Activated CD4-positive, alpha-beta T cell treated with anti-CD3 and anti-CD28 coated beads for 36 hours (primary cell): ENCODE measurements at regions not wholly inside any gene's neighbourhood (a gene's known extent, or its start where the extent isn't known, plus 50 kb on each side); places are given as distances from the start of the nearest gene placed in this dataset.

ENCODE experiments used
- ATAC-seq: fragments of 200-7000 bp; cut with Tn5 transposase; one replicate; pipeline ENCODE4 v1.10.0; 2021; ENCODE audit warnings: mild to moderate bottlenecking, moderate library complexity
- CTCF ChIA-PET: fragments of 350-600 bp; sonication (Branson Sonifier 250); formaldehyde crosslinking; loops from one replicate; lab custom pipeline; 2021; ENCODE audit warnings: antibody characterized with exemption; lab: Charles Lee
- POLR2A ChIA-PET: fragments of 350-600 bp; sonication (Branson Sonifier 250); formaldehyde crosslinking; loops from one replicate; lab custom pipeline; 2021; ENCODE audit warnings: antibody characterized with exemption, inconsistent platforms; lab: Charles Lee
- DNase-seq: peaks from one replicate; pipeline ENCODE4 v3.0.0-alpha.2; 2020
- H3K27ac Mint-ChIP-seq: one replicate; pipeline ENCODE4 v1.8.0; 2021; ENCODE audit warnings: mixed read lengths
- H3K27me3 Mint-ChIP-seq: one replicate; pipeline ENCODE4 v1.8.0; 2021; ENCODE audit warnings: mixed read lengths
- H3K36me3 Mint-ChIP-seq: one replicate; pipeline ENCODE4 v1.8.0; 2021; ENCODE audit warnings: low read depth, mixed read lengths
- H3K4me1 Mint-ChIP-seq: one replicate; pipeline ENCODE4 v1.8.0; 2021; ENCODE audit warnings: mixed read lengths
- H3K4me3 Mint-ChIP-seq: one replicate; pipeline ENCODE4 v1.8.0; 2021; ENCODE audit warnings: mild to moderate bottlenecking, moderate library complexity, mixed read lengths
- H3K9me3 Mint-ChIP-seq: one replicate; pipeline ENCODE4 v1.8.0; 2021; ENCODE audit warnings: low read depth, mixed read lengths
- intact Hi-C, 2 experiments: fragments of 100-400 bp; cut with DNase I in 1 of 2; cut with micrococcal nuclease in 1 of 2; formaldehyde crosslinking; loops; one replicate each; pipeline versions ENCODE4 v1.14.2 to v1.15.1; 2022 to 2024; cut with DNase I, micrococcal nuclease

DNA sequence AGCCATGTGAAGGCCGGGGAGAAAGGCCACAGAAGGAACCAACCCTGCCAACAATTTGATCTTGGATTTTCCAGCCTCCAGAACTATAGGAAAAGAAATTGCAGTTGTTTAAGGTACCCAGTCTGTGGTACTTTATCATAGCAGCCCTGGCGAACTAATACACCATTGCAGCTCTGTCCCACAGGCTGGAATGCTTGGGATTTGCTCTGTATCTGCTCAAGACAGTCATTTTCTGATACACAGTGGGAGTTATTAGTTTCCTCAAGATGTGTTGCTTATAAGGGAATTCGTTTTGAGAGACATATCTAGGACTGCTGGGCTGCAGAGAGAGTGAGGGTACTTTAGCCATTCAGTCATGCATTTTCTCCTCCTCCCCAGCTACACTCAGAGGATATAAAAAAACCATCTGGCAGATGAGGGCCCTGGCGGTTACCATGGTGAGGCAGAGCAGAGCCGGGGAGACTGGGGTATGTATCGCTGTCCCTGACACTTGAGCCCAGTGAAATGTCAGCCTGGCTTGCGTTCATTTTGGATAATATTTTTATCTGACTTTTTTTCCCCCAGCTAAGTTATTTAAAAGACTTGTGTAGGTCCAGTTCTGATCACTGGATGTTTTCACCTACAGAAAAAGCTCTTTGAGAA is 104.6 kb downstream of the DIRAS3 start:
- H3K9me3 Mint-ChIP-seq: no peaks in the 10 kb centered on the region
- no peaks in the 10 kb centered on the region for H3K27me3 Mint-ChIP-seq
- POLR2A ChIA-PET: no interaction called here
- CTCF ChIA-PET: interaction anchor here (0.7 kb wide), 1 partner anchor 11 kb away, joined by 3 read pairs; no protein-coding TSS in a partner anchor
- intact Hi-C loops: no loop called here
- ATAC-seq (no peak), DNase-seq (no peak)
- H3K4me3 Mint-ChIP-seq: no peak overlapping the region
- no peak overlapping the region for H3K27ac Mint-ChIP-seq
- no peaks in the 10 kb centered on the region for H3K4me1 Mint-ChIP-seq
- no peaks in the 10 kb centered on the region for H3K36me3 Mint-ChIP-seq

DNA sequence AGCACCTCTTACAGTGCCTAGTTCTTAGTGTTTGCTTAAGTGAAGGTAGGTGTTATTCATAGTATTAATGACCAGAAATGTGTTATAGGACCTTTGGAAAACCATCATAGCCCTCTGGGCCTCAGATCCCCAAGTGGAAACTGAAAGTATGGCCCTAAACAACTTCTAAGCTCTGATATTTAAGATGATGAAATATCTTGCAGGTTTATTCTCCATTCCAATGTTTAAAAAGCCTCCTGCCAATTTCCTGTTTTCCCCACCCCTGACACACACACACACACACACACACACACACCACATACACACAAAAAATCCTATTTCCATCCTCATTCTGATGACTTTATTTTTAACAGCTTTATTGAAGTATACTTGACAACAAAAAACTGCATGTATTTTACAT is 108.2 kb downstream of the DIRAS3 start:
- no peaks in the 10 kb centered on the region for H3K36me3 Mint-ChIP-seq
- ChIA-PET POLR2A (no interaction called here), CTCF (interaction anchor here (1.2 to 1.4 kb wide), 3 partner anchors 9 to 48 kb away, joined by 3 to 4 read pairs (median 3); no protein-coding TSS in a partner anchor)
- H3K4me1 Mint-ChIP-seq: no peaks in the 10 kb centered on the region
- H3K27me3 Mint-ChIP-seq: no peaks in the 10 kb centered on the region
- ATAC-seq (no peak), DNase-seq (no peak)
- H3K27ac Mint-ChIP-seq: no peak overlapping the region
- intact Hi-C loops: no loop called here
- no peak overlapping the region for H3K4me3 Mint-ChIP-seq
- no peaks in the 10 kb centered on the region for H3K9me3 Mint-ChIP-seq

DNA sequence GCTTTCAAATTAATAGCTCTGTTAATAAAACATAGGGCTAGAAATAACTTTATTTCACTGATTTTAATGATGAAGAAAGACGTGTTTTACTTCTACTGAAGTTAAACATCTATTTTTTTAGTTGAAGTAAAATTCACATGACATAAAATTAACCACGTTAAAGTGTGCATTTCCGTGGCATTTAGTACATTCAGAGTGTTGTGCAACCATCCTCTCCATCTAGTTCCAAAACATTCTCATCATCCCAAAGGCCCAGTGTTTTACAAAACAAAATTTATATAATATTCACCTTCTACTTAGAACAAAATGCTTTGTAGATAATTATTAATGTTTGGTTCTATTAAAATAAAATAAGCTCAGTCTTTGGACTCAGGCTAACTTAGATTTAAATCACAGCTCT is 108.5 kb upstream of the GNG12 start:
- Mint-ChIP-seq H3K4me3 (no peak overlapping the region), H3K9me3 (no peaks in the 10 kb centered on the region), H3K36me3 (no peaks in the 10 kb centered on the region), H3K27me3 (no peaks in the 10 kb centered on the region), H3K27ac (no peak overlapping the region), H3K4me1 (no peaks in the 10 kb centered on the region)
- intact Hi-C loops: no loop called here
- no peak for ATAC-seq
- ChIA-PET CTCF (interaction anchor here (1.2 to 1.4 kb wide), 3 partner anchors 9 to 48 kb away, joined by 3 to 4 read pairs (median 3); no protein-coding TSS in a partner anchor), POLR2A (no interaction called here)
- no peak for DNase-seq

DNA sequence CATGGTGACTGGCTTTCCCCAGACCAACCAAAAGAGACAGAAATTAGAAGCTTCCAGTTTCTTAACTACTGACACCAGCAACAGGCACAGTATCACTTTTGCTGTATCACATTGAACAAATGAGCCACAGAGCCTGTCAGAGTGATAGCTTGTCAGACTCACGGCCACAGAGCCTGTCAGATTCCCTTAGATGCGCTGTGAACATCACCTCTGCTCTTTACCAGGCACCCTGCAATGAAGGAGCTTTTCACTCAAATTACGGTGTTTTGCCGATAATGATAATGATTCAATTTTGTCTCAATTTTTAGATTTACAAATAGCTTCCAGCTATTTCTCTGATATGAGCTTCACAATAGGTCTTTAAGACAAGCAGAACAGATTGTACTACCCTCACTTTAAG is 107.9 kb upstream of the GNG12 start:
- intact Hi-C loops: no loop called here
- Mint-ChIP-seq H3K9me3 (no peaks in the 10 kb centered on the region), H3K27ac (no peak overlapping the region), H3K4me1 (no peaks in the 10 kb centered on the region), H3K27me3 (peaks cover under 1% of the 10 kb centered on the region), H3K4me3 (no peak overlapping the region), H3K36me3 (no peaks in the 10 kb centered on the region)
- DNase-seq (no peak), ATAC-seq (no peak)
- CTCF ChIA-PET: interaction anchor here (1.0 to 1.4 kb wide), 4 partner anchors 8 to 87 kb away, joined by 3 to 4 read pairs (median 4); no protein-coding TSS in a partner anchor
- POLR2A ChIA-PET: no interaction called here

DNA sequence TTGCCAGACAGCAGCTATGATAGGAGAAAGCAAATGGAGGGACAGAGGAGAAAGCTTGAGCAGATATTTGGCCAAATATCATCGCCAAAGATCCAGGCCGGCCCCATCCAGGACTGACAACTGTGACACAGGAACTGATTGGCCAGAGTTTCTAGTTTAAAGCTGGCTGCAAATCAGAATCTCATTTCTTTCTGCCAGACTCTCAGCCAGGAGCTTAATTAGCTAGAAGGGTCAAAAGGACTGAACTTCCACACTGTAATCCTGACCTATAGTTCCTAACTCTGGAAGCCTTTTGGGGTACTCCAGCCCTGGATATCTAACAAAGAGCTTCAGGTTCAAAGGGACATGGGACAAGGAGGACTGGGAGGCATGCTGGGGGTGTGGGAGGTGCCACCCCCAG is 106.7 kb upstream of the GNG12 start:
- Mint-ChIP-seq H3K9me3 (no peaks in the 10 kb centered on the region), H3K4me1 (no peaks in the 10 kb centered on the region), H3K4me3 (no peak overlapping the region), H3K27ac (no peak overlapping the region), H3K36me3 (no peaks in the 10 kb centered on the region), H3K27me3 (peaks cover 6% of the 10 kb centered on the region)
- ChIA-PET CTCF (no interaction called here), POLR2A (no interaction called here)
- no peak for DNase-seq
- intact Hi-C loops: no loop called here
- ATAC-seq: no peak

DNA sequence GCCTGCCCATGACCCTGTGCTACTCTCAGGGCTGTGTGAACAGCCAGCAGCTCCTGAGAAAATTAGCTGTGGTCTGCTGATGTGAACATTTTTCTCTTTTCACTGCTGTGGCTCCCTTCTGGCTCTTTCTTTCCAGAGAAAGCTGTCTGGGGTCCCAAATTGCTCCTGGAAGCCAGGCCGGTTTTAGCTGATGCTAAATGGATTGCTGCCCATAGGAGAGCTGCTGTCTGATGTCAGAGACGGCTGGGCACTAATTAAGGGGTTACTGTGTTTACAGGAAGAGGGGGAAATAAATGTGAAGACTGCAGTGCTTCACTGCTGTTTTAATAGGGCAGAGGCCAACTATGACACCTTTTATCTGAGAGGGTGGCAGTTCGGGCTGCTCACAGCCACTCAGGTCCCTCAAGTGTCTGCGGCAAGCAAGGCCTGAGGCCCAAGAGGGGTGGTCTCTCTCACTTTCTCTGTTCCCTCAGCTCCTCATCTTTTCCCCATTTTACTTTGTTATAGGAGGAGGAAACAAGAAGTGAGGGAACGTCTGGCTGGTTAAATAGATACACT is 106.0 kb upstream of the GNG12 start:
- no peak for ATAC-seq

DNA sequence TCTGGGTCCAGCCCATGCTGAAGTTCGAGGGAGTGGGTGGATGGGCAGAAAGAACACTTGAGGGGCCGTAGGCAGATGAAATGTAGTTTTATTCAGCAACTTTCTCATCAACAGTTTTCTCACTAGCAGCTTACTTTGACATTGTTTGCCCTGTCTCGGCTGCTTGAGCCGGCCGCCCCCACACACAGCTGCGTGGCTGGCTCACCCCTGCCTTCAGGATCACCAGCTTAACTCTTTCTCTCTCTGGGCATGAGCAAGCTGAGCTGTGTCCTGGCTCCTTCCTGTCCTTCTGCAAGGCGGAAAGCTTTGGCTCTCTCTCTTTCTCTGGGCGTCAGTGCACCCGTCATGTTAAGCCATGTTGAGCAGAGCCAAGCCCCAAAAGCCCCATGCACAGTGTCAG is 104.4 kb upstream of the GNG12 start:
- no peak for DNase-seq
- no peak for ATAC-seq
- Mint-ChIP-seq H3K4me1 (no peaks in the 10 kb centered on the region), H3K27me3 (peaks cover 6% of the 10 kb centered on the region), H3K4me3 (no peak overlapping the region), H3K36me3 (no peaks in the 10 kb centered on the region), H3K27ac (no peak overlapping the region), H3K9me3 (no peaks in the 10 kb centered on the region)
- ChIA-PET POLR2A (no interaction called here), CTCF (no interaction called here)
- intact Hi-C loops: no loop called here

More for the DNA sequence above, 106.0 kb upstream of the GNG12 start:
- Mint-ChIP-seq H3K9me3 (no peaks in the 10 kb centered on the region), H3K4me3 (no peak overlapping the region), H3K27me3 (peaks cover 6% of the 10 kb centered on the region), H3K27ac (no peak overlapping the region), H3K4me1 (no peaks in the 10 kb centered on the region), H3K36me3 (no peaks in the 10 kb centered on the region)
- POLR2A ChIA-PET: no interaction called here
- no peak for DNase-seq
- CTCF ChIA-PET: interaction anchor here (0.6 kb wide), 1 partner anchor 146 kb away, joined by 3 read pairs; no protein-coding TSS in a partner anchor
- intact Hi-C loops: no loop called here

DNA sequence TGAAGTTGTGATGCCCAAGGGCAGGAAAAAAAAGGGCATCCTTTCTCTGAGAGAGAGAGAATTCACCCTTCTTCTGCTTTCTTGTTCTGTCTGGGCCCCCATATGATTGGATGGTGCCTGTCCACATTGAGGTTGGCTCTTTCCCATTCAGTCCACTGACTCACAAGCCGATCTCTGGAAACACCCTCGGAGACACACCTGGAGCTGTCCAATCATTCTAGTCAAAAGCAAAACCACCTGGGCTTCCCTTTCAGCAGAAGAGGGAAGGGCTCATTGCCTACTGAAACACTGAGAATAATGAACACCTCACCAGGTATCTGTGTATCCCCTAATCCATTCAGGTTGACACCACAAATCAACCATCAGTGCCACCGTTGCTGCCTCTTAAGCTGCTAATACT is 103.7 kb upstream of the GNG12 start:
- H3K27ac Mint-ChIP-seq: no peak overlapping the region
- H3K36me3 Mint-ChIP-seq: no peaks in the 10 kb centered on the region
- ChIA-PET POLR2A (no interaction called here), CTCF (no interaction called here)
- peaks cover 6% of the 10 kb centered on the region for H3K27me3 Mint-ChIP-seq
- no peak overlapping the region for H3K4me3 Mint-ChIP-seq
- intact Hi-C loops: no loop called here
- no peaks in the 10 kb centered on the region for H3K4me1 Mint-ChIP-seq
- no peaks in the 10 kb centered on the region for H3K9me3 Mint-ChIP-seq
- DNase-seq: no peak
- ATAC-seq: no peak

DNA sequence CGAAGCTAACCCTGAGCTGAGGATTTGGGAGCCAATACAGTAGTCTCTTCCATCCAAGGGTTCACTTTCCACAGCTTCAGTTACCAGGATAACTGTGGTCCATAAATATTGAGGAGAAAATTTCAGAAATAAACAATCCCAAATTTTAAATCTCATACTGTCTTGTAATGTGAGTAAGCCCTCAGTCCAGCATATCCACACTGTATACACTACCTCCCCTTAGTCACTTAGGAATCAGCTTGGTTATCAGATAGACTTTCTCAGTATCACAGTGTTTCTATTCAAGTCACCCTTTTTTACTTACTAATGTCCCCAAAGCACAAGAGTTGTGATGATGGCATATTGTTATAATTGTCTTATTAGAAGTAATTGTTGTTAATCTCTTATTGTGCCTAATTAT is 102.3 kb upstream of the GNG12 start:
- no peak for ATAC-seq

DNA sequence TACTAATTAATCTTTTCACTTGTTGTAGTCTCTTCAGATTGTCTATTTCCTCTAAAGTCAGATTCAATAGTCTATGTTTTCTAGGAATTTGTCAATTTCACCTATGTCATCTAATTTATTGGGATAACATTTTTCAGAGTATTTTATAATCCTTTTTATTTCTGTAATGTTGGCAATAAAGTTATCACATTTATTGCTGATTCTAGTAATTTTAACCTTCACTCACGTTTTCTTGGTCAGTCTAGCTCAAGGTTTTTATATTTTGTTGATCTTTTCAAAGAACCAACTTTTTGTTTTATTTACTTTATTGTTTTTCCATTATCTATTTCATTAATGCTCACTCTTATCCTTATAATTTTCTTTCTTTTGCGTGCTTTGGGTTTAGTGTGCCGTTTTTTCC is 97.9 kb upstream of the GNG12 start:
- H3K27me3 Mint-ChIP-seq: peaks cover 8% of the 10 kb centered on the region

More for the DNA sequence above, 102.3 kb upstream of the GNG12 start:
- CTCF ChIA-PET: interaction anchor here (0.9 kb wide), 1 partner anchor 10 kb away, joined by 3 read pairs; no protein-coding TSS in a partner anchor
- intact Hi-C loops: no loop called here
- Mint-ChIP-seq H3K27ac (no peak overlapping the region), H3K9me3 (no peaks in the 10 kb centered on the region), H3K4me3 (no peak overlapping the region), H3K4me1 (no peaks in the 10 kb centered on the region), H3K36me3 (no peaks in the 10 kb centered on the region), H3K27me3 (peaks cover 8% of the 10 kb centered on the region)
- no peak for DNase-seq
- POLR2A ChIA-PET: no interaction called here

DNA sequence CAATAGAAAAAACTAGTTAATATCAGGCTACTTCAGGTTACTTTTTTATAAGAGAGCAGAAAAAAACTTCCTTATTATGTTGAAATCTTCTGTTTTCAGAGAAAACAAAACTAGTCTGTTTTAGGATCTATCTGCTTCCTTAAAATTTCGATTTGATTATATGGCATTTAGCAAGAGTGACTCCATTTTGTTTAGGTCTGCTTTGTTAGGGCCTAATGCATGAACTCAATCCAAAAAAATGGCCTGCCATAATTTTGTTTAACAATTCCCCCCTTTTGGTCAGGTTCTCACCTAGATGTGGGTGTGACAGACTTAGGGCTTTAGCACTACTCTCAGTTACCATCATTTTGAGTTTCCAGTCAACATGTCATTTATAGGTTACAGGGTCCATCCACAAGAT is 89.8 kb upstream of the GNG12 start:
- ChIA-PET CTCF (interaction anchor here (1.1 kb wide), 1 partner anchor 155 kb away, joined by 8 read pairs; no protein-coding TSS in a partner anchor), POLR2A (no interaction called here)
- no peak for ATAC-seq
- H3K36me3 Mint-ChIP-seq: no peaks in the 10 kb centered on the region
- H3K9me3 Mint-ChIP-seq: no peaks in the 10 kb centered on the region
- H3K4me1 Mint-ChIP-seq: no peaks in the 10 kb centered on the region
- intact Hi-C loops: no loop called here
- no peak overlapping the region for H3K4me3 Mint-ChIP-seq
- no peak for DNase-seq
- H3K27ac Mint-ChIP-seq: no peak overlapping the region
- H3K27me3 Mint-ChIP-seq: no peaks in the 10 kb centered on the region

More for the DNA sequence above, 97.9 kb upstream of the GNG12 start:
- H3K27ac Mint-ChIP-seq: no peak overlapping the region
- intact Hi-C loops: no loop called here
- H3K4me3 Mint-ChIP-seq: no peak overlapping the region
- CTCF ChIA-PET: no interaction called here
- POLR2A ChIA-PET: no interaction called here
- DNase-seq: no peak
- no peaks in the 10 kb centered on the region for H3K4me1 Mint-ChIP-seq
- ATAC-seq: no peak
- no peaks in the 10 kb centered on the region for H3K9me3 Mint-ChIP-seq
- H3K36me3 Mint-ChIP-seq: no peaks in the 10 kb centered on the region
